HL-60 (cell line): ENCODE measurements at regions not wholly inside any gene's neighbourhood (a gene's known extent, or its start where the extent isn't known, plus 50 kb on each side); places are given as distances from the start of the nearest gene placed in this dataset.

Experiments
- POLR2AphosphoS5 ChIP-seq: IDR thresholded peaks from 2 replicates; pipeline ENCODE4 v1.6.1; 2012; ENCODE audit warnings: low read depth
- TF ChIP-seq, protein P1 (sequence below): IDR thresholded peaks from one replicate; pipeline ENCODE4 v1.5.1; 2011; ENCODE audit warnings: low read length, control low read depth, inconsistent platforms; ENCODE audit not compliant: insufficient read depth
- TF ChIP-seq, protein P2 (sequence below): IDR thresholded peaks from 2 replicates; pipeline ENCODE4 v1.6.1; 2012; ENCODE audit warnings: low read depth; ENCODE audit not compliant: insufficient replicate concordance

- TF ChIP-seq, protein P1, sequence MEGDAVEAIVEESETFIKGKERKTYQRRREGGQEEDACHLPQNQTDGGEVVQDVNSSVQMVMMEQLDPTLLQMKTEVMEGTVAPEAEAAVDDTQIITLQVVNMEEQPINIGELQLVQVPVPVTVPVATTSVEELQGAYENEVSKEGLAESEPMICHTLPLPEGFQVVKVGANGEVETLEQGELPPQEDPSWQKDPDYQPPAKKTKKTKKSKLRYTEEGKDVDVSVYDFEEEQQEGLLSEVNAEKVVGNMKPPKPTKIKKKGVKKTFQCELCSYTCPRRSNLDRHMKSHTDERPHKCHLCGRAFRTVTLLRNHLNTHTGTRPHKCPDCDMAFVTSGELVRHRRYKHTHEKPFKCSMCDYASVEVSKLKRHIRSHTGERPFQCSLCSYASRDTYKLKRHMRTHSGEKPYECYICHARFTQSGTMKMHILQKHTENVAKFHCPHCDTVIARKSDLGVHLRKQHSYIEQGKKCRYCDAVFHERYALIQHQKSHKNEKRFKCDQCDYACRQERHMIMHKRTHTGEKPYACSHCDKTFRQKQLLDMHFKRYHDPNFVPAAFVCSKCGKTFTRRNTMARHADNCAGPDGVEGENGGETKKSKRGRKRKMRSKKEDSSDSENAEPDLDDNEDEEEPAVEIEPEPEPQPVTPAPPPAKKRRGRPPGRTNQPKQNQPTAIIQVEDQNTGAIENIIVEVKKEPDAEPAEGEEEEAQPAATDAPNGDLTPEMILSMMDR = no peak
- no peak for TF ChIP-seq POLR2AphosphoS5
- TF ChIP-seq, protein P2, sequence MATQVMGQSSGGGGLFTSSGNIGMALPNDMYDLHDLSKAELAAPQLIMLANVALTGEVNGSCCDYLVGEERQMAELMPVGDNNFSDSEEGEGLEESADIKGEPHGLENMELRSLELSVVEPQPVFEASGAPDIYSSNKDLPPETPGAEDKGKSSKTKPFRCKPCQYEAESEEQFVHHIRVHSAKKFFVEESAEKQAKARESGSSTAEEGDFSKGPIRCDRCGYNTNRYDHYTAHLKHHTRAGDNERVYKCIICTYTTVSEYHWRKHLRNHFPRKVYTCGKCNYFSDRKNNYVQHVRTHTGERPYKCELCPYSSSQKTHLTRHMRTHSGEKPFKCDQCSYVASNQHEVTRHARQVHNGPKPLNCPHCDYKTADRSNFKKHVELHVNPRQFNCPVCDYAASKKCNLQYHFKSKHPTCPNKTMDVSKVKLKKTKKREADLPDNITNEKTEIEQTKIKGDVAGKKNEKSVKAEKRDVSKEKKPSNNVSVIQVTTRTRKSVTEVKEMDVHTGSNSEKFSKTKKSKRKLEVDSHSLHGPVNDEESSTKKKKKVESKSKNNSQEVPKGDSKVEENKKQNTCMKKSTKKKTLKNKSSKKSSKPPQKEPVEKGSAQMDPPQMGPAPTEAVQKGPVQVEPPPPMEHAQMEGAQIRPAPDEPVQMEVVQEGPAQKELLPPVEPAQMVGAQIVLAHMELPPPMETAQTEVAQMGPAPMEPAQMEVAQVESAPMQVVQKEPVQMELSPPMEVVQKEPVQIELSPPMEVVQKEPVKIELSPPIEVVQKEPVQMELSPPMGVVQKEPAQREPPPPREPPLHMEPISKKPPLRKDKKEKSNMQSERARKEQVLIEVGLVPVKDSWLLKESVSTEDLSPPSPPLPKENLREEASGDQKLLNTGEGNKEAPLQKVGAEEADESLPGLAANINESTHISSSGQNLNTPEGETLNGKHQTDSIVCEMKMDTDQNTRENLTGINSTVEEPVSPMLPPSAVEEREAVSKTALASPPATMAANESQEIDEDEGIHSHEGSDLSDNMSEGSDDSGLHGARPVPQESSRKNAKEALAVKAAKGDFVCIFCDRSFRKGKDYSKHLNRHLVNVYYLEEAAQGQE = no peak
Measured at GRCh38 chr10:106513352-106513771, 651.1 kb downstream of the SORCS1 start.
